H1 (cell line): ENCODE measurements at regions not wholly inside any gene's neighbourhood (a gene's known extent, or its start where the extent isn't known, plus 50 kb on each side); places are given as distances from the start of the nearest gene placed in this dataset.

Experiments used
- EP300 ChIP-seq, 2 experiments: IDR thresholded peaks; 1 replicate in 1 of 2; 2 replicates in 1 of 2; pipeline ENCODE4 v1.6.1; 2011 to 2012; ENCODE audit warnings: low read depth in 2 of 2, low read length in 2 of 2, mild to moderate bottlenecking in 2 of 2, borderline replicate concordance in 1 of 2, inconsistent platforms in 1 of 2, moderate library complexity in 1 of 2
- GABPA ChIP-seq: IDR thresholded peaks from 2 replicates; pipeline ENCODE4 v1.6.1; 2011; ENCODE audit warnings: mild to moderate bottlenecking, low read length, moderate library complexity, borderline replicate concordance; ENCODE audit not compliant: insufficient read depth
- SRF ChIP-seq: IDR thresholded peaks from 2 replicates; pipeline ENCODE4 v1.6.1; 2011; ENCODE audit warnings: mild to moderate bottlenecking, low read depth, low read length, moderate library complexity
- TAF1 ChIP-seq: IDR thresholded peaks from 2 replicates; pipeline ENCODE4 v1.6.1; 2011; ENCODE audit warnings: mild to moderate bottlenecking, low read depth, low read length

- TF ChIP-seq EP300 (IDR thresholded peaks at IDR 0.05; ENCODE audit: borderline replicate concordance in 1 of 2, low read depth in 2 of 2, low read length in 2 of 2) (no peak), SRF (no peak), TAF1 (no peak), GABPA (no peak)
These were observed 351.5 kb upstream of the DDX53 start (continued) for GRCh38 chrX:22648281-22648680.
